Left kidney (tissue), 1 donor: ENCODE measurements at regions not wholly inside any gene's neighbourhood (a gene's known extent, or its start where the extent isn't known, plus 50 kb on each side); places are given as distances from the start of the nearest gene placed in this dataset.

Experiments used
- DNase-seq: peaks from one replicate; pipeline ENCODE4 v3.0.0-alpha.2; 2013

GRCh38 chr2:217160978-217161973, 301.4 kb upstream of the TNP1 start:
- no peak for DNase-seq

- DNase-seq: no peak
These were observed 300.4 kb upstream of the TNP1 start for GRCh38 chr2:217160103-217160743.

- DNase-seq: no peak
These were observed 299.1 kb upstream of the TNP1 start for GRCh38 chr2:217158928-217159327.

- no peak for DNase-seq
These were observed 297.7 kb upstream of the TNP1 start for GRCh38 chr2:217157581-217157980.

- DNase-seq: no peak
These were observed 296.9 kb upstream of the TNP1 start for GRCh38 chr2:217156801-217157200.

GRCh38 chr2:217154923-217155322, 295.1 kb upstream of the TNP1 start:
- no peak for DNase-seq

GRCh38 chr2:217153510-217153909, 293.6 kb upstream of the TNP1 start:
- no peak for DNase-seq

- no peak for DNase-seq
These were observed 293.0 kb upstream of the TNP1 start for GRCh38 chr2:217152831-217153230.

GRCh38 chr2:217151509-217152206, 291.8 kb upstream of the TNP1 start:
- DNase-seq: no peak

GRCh38 chr2:217150236-217150635, 290.4 kb upstream of the TNP1 start:
- no peak for DNase-seq

GRCh38 chr2:217149087-217149660, 289.3 kb upstream of the TNP1 start:
- DNase-seq: no peak

GRCh38 chr2:217147818-217148217, 288.0 kb upstream of the TNP1 start:
- DNase-seq: no peak

GRCh38 chr2:217146956-217147355, 287.1 kb upstream of the TNP1 start:
- no peak for DNase-seq

GRCh38 chr2:217142649-217143266, 282.9 kb upstream of the TNP1 start:
- no peak for DNase-seq

GRCh38 chr2:217138284-217138683, 278.4 kb upstream of the TNP1 start:
- DNase-seq: no peak

- no peak for DNase-seq
These were observed 267.9 kb upstream of the TNP1 start for GRCh38 chr2:217127744-217128143.

- no peak for DNase-seq
These were observed 265.1 kb upstream of the TNP1 start for GRCh38 chr2:217125014-217125413.

GRCh38 chr2:217124050-217124449, 264.2 kb upstream of the TNP1 start:
- no peak for DNase-seq

- DNase-seq: no peak
These were observed 261.7 kb upstream of the TNP1 start for GRCh38 chr2:217121565-217121964.

GRCh38 chr2:217120429-217120828, 260.6 kb upstream of the TNP1 start:
- DNase-seq: no peak

- DNase-seq: no peak
These were observed 258.9 kb upstream of the TNP1 start for GRCh38 chr2:217118559-217119284.
